ENCODE measurements at regions not wholly inside any gene's neighbourhood (a gene's known extent, or its start where the extent isn't known, plus 50 kb on each side); places are given as distances from the start of the nearest gene placed in this dataset.
"Not testable (repeated sequence)": the region's sequence is repeated elsewhere in the genome, so short reads cannot be mapped to it uniquely, and the experiment has no call there.

GRCh38 chr20:30959208-30959607, 298.3 kb upstream of the DEFB115 start:
- not testable (repeated sequence) for TF ChIP-seq EZH2 (IDR thresholded peaks at IDR 0.05; ENCODE audit: borderline replicate concordance, low read length); CTCF (conservative IDR thresholded peaks at IDR 0.05 in 1 of 2, IDR thresholded peaks at IDR 0.05 in 1 of 2; ENCODE audit: extremely low read depth in 1 of 2, insufficient read depth in 1 of 2, low read depth in 1 of 2, low read length in 2 of 2)
